GM10266 (cell line): ENCODE measurements at regions not wholly inside any gene's neighbourhood (a gene's known extent, or its start where the extent isn't known, plus 50 kb on each side); places are given as distances from the start of the nearest gene placed in this dataset.
A peak's percentile ranks its signal among the peaks of the same experiment; 100 is the strongest.

Experiments used
- DNase-seq: peaks from one replicate; pipeline ENCODE4 v3.0.0; 2012; ENCODE audit errors: extremely low spot score
- TF ChIP-seq, protein P1 (sequence below): IDR thresholded peaks from 2 replicates; pipeline ENCODE4 v1.5.1; 2012; ENCODE audit warnings: mild to moderate bottlenecking, low read depth; ENCODE audit not compliant: control insufficient read depth, insufficient read depth; ENCODE audit errors: missing control alignments

- TF ChIP-seq, protein P1, sequence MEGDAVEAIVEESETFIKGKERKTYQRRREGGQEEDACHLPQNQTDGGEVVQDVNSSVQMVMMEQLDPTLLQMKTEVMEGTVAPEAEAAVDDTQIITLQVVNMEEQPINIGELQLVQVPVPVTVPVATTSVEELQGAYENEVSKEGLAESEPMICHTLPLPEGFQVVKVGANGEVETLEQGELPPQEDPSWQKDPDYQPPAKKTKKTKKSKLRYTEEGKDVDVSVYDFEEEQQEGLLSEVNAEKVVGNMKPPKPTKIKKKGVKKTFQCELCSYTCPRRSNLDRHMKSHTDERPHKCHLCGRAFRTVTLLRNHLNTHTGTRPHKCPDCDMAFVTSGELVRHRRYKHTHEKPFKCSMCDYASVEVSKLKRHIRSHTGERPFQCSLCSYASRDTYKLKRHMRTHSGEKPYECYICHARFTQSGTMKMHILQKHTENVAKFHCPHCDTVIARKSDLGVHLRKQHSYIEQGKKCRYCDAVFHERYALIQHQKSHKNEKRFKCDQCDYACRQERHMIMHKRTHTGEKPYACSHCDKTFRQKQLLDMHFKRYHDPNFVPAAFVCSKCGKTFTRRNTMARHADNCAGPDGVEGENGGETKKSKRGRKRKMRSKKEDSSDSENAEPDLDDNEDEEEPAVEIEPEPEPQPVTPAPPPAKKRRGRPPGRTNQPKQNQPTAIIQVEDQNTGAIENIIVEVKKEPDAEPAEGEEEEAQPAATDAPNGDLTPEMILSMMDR: no peak
- no peak for DNase-seq
These were observed 177.0 kb upstream of the TNFAIP3 start for GRCh38 chr6:137690034-137690433.

- TF ChIP-seq, protein P1: no peak
- no peak for DNase-seq
These were observed 176.3 kb upstream of the TNFAIP3 start for GRCh38 chr6:137690721-137691120.

GRCh38 chr6:137692308-137692707, 174.8 kb upstream of the TNFAIP3 start:
- TF ChIP-seq, protein P1: no peak
- DNase-seq: no peak

DNA sequence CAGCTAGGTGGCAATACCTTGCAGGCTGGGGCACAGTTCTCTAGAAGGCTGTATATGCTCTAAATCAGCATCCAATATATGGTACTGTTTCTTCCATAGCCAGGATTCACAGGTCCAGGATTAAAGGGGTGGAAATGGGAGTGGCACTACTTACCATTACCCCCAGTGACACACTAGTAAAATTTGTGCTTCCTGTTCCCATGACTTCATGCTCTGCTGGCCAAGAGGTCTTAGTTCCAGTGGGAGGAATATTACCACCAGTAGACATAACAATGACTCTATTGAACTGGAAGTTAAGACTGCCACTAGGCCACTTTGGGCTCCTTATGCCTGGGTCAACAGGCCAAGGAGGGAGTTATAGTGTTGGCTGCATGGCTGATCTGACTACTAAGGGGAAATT, 174.3 kb upstream of the TNFAIP3 start:
- no peak for DNase-seq
- TF ChIP-seq, protein P1: no peak

DNA sequence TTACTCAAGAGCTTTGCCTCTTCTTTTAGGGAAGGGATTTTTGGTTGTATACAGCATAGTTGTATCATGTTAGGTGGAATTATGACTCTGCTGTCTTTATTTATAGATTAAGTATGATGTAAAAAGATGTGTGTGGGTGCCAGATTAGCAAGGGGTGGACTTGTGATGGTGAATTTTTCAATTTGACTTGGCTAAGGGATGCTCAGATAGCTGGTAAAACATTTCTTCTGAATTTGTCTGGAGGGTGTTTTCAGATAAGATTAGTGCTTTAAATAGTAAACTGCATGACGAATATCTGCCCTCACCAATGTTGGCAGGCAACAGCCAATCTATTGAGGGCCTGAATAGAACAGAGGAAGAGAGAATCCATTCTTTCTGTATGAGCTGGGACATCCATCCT, 173.3 kb upstream of the TNFAIP3 start:
- no peak for DNase-seq
- TF ChIP-seq, protein P1: no peak

DNA sequence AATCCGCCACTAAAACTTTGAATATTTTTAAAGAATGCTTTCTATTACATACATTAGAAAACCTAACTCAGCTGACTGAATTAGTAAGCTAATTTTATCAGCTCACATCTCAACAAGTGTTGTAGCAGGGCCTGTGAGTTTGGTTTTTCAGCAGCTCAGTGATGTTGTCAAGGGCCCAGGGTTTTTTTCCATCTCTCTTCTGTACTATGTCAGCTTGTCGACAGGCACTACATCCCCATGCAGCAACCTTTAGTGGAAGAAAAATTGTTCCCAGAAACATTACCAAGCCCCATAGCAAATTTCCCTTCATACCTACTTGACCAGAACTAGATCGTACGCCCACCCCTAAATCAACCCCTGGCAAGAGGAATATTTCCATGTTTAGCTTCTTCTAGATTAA, 170.3 kb upstream of the TNFAIP3 start:
- TF ChIP-seq, protein P1: no peak
- DNase-seq: no peak

DNA sequence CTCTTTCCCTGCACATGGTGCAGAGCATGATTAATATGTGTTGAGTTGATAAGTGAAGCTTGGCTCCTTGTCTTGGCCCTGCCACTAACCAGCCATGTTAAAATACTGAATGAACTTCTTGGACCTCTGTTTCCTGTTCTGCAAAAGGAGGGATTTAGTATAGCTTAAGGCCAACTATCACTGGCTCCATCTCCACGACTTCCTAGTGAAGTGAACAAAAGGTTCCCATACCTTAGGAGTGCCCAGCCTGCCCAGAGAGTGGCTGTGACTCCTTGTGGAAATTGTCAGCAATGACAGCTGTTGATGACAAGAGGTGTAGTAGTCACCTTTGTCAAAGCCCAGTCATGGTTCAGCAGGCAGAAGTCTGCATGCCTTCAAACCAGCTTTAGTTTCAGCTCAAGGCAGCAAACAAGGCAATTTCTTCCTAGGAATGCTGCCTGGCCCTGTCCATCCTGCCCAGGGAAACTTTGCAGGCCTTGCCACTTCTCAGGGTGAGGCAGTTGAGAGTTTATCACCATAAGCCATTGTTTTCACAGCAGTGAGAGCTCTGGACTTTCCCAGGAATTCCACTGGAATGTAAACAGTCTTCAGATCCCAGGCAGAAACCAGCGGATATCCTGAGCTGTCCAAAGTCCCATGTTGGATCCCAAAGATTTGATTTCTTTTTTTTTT, 169.7 kb upstream of the TNFAIP3 start:
- no peak for DNase-seq
- TF ChIP-seq, protein P1: peak; percentile 51
